ENCODE measurements at regions not wholly inside any gene's neighbourhood (a gene's known extent, or its start where the extent isn't known, plus 50 kb on each side); places are given as distances from the start of the nearest gene placed in this dataset.
"Not testable (repeated sequence)": the region's sequence is repeated elsewhere in the genome, so short reads cannot be mapped to it uniquely, and the experiment has no call there.

DNA sequence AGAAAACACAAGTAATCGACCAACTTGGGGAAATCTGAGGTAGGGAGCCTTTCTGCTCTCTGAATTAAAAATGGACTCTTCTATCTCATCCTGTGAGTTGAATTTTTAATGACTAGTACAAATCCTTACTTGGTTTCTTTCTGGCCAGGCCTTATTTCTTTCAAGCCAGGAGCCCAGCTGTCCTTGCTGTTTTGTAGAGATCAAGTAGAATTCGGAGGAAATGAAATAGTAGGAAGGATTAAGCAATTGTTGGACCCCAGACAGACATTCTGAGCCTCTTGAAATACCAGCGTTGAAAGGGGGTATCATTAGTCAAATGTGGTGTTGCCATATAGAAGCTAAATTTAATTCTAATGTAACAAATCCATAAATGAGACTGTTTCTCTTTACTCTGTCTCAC lies 53.7 kb upstream of the SMIM15 start:
- DNase-seq, result no peak

DNA sequence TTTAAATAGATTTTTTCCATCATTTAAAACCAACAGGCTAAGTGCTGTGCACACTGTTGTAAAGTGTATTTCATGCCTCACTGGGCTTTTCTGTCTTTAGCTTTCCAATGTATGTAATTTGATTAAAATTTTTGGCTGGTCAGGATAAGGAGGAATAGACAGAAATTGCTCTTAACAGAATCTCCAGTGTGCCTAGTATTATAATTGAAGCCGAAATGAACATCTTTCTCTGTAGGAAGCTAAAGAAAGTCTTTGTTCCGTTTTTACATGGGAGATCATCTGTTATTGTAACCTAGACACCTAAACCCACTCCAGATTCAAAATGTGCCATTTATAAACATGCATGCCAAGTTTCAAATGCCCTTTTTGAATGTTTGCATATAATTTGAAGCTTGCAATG lies 54.5 kb upstream of the SMIM15 start:
- no peak for DNase-seq

DNA sequence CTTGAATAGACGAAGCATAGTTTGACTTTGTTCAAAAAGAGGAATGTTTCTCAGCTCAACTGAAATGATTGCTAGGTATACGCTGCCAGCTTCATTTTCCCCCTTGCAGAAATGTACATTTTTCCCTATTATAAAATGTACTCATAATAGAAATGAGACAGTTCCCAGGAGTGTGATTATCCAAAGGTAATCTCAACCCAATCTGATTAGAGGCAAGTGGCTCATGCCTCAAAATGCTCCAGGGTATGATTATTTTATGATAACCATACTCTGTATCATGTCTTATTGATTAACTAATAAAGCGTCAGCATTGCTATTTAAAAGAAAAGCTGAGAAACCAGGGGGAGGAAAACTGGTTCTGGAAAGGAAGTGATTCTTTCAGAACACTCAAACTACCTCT lies 54.9 kb upstream of the SMIM15 start:
- no peak for DNase-seq

DNA sequence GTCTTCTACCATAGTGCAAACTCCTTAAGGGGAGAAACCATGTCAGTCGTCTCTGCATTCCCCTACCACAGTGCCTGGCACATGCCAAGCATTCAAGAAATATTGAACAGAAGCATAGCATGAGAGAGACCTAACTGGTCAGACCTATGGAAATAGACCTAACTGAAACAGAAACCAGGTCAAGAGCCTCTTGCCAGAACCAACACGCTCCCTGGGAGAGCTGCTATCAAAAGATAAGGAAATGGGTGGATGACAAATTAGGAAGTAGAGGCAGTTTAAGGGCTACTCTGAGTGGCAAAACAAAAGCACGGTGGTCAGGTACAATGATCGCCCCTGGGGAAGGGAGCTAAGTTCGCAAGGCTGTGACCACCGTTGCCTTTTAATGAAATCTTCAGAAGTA lies 66.0 kb upstream of the SMIM15 start:
- DNase-seq, result no peak

DNA sequence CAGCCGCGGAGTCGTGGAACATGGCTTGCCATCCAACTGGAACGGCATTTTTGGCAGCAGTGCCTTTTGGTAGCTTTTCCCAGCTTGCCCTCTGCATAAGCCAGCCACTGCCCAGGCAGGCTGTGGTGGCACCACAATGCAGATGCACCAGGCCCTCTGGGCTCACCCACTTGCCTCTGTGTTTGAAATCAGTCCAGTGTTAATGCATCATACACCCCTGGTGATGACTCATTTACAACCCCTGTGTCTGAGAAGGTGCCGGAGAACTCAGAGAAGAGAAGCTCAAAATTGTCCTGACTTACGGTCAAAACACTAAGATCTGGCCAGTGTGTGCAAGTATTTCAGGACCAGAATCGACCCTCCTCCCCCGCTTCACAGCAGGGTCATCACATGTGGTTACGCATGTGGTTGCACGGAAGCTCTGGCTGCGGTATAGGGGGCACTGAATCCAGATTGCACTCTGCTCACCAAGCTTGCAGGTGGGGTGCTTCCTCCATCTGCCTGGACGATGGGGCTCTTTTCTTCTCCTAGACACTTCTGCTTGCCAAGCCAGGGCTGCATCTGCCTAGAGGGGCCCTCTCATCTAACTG lies 66.5 kb upstream of the SMIM15 start:
- DNase-seq, result no peak

DNA sequence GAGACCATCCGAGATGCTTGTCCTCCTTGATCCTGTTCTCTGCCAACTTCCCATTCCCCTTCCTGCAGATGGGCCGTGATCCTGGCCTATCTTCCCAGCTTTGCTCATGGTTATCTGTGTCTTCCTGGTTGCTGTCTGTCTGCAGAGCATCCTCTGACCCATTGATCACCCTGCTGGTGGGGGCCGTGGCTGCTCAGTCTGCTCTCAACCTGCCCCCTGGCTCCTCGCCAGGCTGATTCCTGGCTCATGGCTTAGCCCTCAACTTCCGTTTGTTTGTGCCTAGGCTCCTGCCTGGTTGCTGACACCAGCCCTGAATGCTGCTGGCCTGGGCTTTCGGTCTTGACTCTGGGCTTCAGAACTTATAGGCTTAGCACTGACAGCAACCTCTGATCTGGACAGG lies 67.1 kb upstream of the SMIM15 start:
- DNase-seq, result no peak

DNA sequence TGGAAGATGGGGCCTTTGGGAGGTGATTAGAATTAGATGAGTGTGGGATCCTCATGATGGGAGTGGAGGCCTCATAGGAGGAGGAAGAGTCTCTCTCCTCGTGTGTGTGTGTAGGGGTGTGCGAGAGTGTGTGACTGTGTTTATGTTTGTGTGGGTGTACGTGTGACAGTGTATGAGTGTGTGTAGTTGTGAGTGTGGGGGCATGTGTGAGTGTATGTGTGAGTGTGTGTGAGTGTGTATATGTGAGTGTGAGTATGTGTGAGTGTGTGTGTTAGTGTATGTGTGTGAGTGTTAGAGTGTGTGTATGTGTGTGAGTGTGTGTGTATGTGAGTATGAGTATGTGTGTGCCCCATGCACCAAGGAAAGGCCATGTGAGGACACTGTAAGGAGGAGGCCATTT lies 68.2 kb upstream of the SMIM15 start:
- no peak for DNase-seq

DNA sequence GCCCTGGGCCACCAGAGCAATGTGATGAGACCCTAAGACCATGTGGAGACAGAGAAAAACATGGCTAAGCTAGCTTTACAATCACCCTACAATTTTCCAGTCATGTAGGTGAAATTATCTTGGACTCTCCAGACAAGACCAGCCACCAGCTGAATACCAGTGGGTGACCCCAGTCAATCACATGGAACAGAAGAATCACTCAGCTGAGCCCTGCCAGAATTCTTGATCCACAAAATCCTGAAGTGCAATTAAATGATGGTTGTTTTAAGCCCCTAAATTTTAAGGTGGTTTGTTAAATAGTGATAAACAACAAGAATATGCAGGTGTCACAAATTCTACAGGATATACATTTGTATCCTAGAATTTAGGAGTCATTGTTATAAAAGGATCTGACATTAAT lies 69.5 kb upstream of the SMIM15 start:
- no peak for DNase-seq

DNA sequence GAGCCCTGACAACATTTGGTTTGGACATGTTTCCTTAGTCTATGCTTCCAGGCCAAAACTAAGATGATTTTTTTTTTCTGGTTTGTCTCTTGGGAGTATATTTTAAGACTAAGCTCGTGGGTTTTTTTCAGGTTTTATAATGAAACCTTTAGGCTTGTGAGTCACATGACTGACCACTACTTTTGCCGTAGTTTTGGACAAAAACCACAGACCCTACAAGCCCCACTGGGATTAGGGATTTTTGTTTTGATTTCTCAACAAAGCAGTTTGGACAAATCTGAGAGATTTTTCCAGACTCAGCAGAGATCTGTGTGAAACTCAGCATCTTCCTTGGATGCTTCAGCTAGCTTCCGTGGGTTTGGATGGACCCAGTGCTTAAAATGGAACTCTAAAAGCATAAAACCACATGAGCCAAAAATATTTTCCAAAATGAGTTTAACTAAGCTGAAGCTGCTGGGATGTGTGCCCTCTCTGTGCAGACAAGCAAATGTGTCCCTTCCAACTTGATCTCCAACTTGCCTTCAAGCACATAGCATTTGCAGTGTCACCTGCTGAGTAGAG lies 70.3 kb upstream of the SMIM15 start:
- no peak for DNase-seq

DNA sequence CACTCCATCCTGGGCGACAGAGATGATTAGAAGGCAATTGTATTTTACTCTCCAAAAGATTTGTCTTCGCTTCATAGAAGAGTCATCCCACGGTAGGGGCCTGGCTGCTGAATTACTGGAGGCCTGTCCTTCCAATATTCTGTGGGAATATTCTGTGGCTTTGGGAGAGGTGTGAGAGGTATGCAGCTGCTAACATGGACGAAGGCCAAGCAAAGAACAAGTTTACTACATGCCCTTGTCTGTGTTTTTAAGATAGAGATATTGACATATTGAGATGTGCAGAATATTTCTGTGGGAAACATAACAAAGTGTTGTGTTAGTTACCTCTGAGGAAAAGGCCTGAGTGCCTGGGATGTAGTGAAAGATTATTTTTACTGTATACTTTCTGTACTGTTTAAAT lies 71.8 kb upstream of the SMIM15 start:
- DNase-seq, result no peak

DNA sequence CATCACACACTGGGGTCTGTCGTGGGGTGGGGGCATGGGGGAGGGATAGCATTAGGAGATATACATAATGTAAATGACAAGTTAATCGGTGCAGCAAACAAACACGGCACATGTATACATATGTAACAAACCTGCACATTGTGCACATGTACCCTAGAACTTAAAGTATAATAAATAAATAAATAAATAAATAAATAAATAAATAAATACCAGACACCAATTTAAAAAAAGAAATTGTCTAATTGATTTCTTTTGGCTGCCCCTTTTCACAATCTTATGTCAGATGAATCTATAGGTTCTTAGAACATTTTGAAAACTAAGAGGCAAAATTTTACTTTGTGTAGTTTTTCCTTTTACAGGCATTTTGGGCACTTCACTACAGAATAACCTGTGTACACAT lies 74.4 kb upstream of the SMIM15 start:
- not testable (repeated sequence) for DNase-seq

DNA sequence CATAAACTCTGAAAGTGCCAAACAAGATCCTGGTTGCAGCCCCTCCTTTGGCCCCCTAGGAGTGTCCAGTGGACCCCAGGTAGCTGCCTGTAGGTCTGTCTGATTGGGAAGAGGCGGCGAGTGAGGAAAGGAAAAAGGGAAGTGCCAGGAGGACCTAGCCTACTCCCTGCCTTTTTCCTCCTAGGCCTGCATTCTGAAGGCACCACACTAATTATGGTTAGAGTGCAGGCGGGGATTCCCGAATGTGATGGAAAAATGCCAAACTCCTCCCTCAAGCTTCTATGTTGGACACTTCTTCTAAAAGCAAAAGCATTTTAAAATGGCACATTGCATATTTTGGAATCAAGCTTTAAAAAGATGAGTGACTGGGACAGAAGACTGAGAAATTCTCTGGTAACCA lies 83.2 kb upstream of the SMIM15 start:
- DNase-seq, result no peak

DNA sequence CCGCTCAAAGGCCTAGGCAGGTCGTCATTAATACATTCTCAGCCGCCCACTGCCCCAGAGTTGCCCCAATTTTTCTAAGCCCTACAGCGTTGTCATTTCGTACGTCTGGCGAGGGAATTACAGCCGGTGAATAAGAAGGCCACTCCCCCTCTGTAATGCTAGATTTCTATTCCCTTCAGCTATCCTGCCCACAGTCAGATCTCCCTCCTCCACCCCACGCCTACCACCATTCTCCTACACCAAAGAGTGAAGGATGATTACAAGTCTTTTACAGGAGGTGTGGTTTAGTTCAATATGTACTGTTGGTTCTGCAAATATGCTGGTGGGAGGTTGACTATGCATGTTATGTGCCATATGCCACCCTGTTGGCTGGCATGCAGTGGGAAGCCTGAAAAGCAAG lies 83.7 kb upstream of the SMIM15 start:
- no peak for DNase-seq

DNA sequence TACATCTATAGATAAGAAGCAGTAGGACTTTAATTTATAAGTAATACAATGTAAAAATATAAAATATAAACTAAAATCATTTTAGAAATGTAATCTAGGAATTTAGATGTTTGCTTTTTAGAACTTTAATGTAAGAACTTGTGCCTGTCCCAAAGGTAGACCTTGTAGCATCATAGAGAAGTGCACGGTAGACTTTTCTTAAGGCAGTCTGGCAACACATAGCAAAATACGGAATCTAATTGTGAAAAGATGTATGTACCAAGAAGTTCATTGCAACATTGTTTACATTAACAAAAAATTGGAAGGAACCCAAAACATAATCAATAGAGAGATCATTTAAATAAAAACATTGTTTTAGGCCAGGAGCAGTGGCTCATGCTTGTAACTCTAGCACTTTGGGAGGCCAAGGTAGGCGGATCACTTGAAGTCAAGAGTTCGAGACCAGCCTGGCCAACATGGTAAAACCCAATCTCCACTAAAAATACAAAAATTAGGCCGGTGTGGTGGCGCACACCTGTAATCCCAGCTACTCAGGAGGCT lies 84.6 kb upstream of the SMIM15 start:
- no peak for DNase-seq

DNA sequence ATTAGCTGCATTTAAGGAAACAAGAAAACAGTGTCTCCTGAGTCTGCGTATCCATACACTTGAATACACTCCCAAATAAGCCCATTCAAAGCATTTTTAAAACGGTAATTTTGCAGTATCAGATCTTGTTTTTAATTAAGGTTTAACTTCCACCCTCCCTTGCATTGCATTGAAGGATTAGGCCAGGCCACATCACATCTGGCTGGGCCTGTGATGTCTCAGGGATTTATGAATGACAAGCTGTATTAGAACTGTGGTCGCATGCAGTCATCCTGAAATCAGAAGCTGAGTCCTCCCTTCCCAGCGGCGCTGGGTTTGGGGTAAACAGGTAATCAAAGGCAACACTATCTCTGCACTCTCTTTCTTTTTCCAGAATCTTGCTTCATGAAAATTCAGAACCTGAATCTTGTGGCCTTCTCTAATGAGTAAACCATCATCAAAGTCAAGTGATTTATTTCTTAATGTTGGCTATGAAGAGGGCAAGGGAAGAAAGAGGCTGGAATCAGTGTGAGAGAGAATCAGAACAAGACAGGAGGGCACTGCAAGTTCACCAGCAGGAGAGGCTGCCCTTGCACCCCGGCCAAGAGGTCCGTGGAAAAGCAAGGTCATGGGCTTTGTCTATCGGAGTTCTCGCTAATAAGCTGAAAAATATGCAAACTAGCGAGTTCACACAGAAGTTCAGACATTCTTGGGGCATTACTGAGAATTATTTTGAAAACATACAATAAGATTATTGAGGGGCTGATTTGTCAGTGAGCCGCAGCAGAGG lies 80.0 kb upstream of the ZSWIM6 start:
- no peak for DNase-seq

DNA sequence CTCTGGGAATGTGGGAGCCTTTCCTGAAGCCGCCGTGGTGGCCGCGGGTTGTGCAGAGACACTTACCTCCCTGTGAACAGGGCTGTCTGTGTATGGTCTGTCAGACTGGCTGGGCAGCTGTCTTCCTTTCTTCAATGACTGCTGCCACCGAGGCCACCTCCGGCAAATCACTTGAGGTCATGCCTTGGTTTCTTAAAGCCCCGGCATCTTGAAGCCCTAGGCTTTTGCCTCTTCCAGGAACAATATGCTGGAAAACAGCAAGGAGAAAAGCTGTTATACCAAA lies 79.5 kb upstream of the ZSWIM6 start:
- no peak for DNase-seq

DNA sequence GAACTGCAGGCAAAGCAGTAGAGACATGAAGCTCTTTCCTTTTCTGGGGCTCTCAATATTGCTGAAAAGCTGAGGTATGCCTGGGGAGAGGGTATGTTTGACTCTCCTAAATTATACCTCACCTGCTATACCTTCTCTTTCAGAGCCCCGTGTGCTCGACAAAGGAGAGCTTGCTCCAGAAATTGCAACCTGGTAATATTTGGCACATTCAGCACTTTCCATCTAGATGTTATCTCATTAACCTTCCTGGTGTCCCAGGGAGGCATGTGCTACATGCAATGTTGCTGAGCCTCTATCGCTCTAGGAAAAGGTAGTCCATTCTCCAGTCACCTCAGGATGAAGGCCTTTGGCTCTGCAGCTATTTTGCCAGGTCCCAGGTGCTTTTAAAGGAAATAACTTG lies 78.5 kb upstream of the ZSWIM6 start:
- DNase-seq, result no peak

DNA sequence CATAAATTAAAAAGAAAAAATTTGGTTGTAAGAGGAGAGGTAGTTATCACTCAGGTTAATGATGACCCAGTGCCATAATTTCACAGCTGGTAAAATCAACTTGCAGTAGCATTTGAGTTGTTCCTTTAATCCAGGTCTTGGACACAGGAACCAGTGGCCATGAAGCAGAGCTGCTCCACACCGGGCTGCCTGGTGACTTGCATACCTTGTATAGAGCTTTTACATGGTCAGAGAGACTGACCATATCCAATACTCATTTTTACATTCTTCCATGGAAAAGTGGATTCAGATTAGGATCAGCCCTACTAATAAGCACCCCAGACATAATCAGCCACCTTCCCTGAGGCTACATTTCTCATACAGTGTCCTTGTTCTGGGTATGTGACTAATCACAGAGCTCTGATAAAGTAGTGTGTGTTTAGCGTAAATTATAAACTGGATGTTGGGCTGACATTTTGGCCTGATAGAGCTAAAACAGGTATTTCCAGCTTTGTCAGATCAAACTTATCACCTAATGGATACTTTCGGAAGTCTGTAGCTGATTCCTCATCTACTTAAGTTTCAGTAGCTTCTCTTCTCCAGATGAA lies 77.0 kb upstream of the ZSWIM6 start:
- DNase-seq, result no peak

DNA sequence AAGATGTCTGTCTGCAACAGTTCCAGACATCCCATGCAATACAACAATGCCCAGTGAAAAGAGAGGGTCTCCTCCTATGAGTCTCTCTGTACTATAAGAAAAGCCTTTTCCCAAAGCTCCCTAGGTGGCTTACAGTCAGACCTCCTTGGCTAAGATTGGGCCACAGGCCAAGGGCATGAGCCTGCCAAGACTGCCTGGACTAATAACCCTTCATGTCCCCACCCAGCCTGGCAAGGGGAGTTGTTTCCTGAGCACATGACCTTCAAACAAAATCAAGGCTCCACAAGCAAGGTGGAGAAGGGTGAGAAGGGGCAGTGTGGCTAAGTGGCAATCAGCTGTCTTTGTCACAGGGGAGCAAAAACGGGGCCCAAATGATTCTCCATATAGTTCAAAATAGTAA lies 75.6 kb upstream of the ZSWIM6 start:
- no peak for DNase-seq

DNA sequence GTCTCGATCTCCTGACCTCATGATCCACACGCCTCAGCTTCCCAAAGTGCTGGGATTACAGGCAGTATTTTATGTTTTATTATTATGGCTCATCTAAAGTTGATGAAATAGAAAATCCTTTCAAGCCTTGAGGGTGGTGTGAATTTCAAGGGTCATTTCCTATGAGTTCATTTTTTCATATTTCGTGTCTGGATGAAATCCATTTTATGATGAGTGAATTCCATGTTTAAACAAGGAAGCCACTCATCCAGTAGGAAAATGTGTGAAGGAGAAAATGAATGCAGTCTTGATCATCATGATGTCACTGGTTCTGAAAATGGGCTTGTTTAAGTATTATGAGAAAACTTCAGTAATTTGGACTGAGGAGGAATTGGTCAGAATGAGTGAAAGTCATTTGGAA lies 74.6 kb upstream of the ZSWIM6 start:
- DNase-seq, result no peak

DNA sequence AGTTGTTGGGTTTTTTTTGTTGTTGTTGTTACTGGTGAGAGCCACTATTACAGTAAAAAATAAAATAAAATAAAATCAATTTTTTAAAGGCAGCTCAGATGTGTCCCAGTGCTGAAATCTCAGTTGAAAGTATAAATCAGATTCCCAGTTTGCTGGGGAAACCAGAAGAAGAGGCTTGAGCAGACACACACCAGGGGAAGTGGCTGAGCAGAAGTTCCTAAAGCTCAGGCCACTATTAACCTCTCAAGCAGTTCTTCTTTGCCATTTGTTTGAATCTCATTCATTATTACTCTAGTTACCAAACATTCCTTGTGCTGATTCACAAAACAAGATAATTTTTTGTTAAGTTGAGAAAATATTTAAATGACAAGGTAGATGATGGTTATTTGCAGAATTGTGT lies 70.9 kb upstream of the ZSWIM6 start:
- no peak for DNase-seq

DNA sequence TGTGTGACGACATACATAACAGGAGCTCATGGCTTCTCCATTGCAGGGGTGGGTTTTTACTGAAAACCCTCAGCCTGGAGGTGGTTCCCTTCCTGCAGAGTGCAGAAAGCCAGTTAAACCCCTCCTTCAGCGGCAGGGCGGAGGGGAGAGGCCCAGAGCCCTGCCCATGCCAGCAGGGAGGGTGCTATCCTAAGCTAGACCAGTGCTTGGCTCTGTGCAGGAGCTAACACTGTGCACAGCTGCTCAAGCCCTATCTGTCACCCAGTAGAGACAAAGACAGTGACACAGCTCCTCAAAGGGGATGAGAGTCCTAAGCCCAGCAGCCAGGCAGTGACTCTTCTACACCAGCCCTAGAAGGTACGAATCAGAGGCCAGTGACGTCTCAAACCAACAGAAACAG lies 70.0 kb upstream of the ZSWIM6 start:
- no peak for DNase-seq

DNA sequence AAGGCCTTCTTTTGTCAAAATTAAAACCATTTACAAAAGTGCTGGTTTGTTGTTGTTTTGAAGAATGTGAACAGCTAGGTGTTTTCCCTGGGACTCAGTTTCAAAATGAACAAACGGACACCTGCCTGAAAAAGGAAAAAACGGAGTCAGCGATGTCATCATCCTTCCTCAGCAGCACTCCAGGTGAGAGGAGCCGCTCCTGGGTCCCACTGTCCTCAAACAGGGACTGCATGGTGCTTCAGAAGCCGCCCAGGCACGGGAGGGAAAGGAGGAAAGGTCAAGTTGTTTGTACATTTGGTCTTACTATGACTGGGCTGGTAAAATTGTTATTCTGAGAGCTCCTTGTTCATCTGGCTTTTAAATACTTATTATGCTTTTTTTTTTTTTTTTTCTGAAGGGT lies 69.0 kb upstream of the ZSWIM6 start:
- DNase-seq, result no peak

DNA sequence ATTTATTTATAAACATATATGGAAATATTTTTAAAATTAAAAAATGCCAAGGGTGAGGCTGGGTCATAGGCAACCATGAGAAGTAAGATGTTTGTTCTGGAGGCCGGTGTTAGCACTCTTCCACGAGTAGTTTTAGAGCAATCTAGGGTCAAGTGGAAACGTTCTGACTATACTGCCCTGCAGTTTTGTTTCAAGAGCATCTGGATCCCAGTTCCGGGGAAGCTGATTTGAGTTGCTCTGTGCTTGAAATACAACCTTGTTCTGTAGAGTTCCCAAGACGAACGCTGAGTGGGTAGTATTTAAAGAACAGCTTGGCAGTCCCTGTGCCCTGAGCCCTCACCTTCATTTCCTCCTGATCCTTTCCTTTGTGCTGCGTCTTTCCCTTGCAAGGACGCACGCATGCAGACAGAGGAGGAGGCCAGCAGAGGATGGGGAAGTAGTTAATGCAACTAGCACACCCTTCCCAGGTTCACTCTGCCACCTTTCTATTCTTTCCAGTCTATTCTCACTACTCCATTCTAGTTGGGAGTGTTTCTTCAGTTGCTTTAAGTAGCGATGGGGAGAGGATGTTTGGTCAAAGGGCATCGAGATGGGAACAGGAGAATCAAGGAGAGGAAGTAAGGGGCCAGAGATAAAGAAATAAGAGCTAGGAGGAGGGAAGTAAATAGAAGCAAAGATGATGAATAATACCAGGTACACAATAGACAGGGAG lies 68.3 kb upstream of the ZSWIM6 start:
- DNase-seq, result no peak
